ENCODE measurements at regions not wholly inside any gene's neighbourhood (a gene's known extent, or its start where the extent isn't known, plus 50 kb on each side); places are given as distances from the start of the nearest gene placed in this dataset.

DNA sequence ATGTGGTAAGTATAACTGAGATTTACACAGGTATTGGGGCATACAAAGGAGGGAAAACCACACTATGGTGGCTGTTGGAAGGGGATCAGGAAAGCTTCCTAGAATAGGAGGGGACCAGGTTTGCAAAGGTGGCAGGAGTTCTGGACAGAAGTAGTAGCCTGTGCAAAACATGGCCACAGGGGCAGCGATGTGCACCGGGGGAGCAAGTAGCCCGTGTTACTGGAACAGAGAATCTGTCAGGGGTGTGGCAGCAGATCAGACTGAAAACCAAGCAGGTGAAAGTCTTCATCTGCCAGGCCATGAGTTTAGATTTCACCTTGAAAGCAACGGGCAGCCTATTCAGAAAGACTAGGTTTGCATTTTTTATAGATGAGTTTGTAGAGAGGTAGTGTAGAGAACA, 182.3 kb upstream of the LPP start:
- TF ChIP-seq, protein P1, sequence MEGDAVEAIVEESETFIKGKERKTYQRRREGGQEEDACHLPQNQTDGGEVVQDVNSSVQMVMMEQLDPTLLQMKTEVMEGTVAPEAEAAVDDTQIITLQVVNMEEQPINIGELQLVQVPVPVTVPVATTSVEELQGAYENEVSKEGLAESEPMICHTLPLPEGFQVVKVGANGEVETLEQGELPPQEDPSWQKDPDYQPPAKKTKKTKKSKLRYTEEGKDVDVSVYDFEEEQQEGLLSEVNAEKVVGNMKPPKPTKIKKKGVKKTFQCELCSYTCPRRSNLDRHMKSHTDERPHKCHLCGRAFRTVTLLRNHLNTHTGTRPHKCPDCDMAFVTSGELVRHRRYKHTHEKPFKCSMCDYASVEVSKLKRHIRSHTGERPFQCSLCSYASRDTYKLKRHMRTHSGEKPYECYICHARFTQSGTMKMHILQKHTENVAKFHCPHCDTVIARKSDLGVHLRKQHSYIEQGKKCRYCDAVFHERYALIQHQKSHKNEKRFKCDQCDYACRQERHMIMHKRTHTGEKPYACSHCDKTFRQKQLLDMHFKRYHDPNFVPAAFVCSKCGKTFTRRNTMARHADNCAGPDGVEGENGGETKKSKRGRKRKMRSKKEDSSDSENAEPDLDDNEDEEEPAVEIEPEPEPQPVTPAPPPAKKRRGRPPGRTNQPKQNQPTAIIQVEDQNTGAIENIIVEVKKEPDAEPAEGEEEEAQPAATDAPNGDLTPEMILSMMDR (conservative IDR thresholded peaks at IDR 0.05; ENCODE audit: low read depth, low read length) = no peak
- no peak for TF ChIP-seq CHD1 (IDR thresholded peaks at IDR 0.05; ENCODE audit: low read depth, low read length)

Measured in IMR-90 (cell line).